Psoas muscle (tissue), 7 donors: ENCODE measurements at regions not wholly inside any gene's neighbourhood (a gene's known extent, or its start where the extent isn't known, plus 50 kb on each side); places are given as distances from the start of the nearest gene placed in this dataset.
"Not testable (repeated sequence)": the region's sequence is repeated elsewhere in the genome, so short reads cannot be mapped to it uniquely, and the experiment has no call there.

Experiments
- ATAC-seq, 4 donors: fragments of 200-7000 bp; cut with Tn5 transposase; one replicate each; pipeline ENCODE4 v1.9.1; 2020; ENCODE audit warnings: moderate library complexity in 3 of 4, mild to moderate bottlenecking in 2 of 4
- DNase-seq, 2 donors: peaks; one replicate each; pipeline ENCODE4 v3.0.0-alpha.2; 2020
- H3K27ac ChIP-seq: fragments of 200-600 bp; one replicate; pipeline ENCODE4 v1.8.0; 2022
- H3K27me3 ChIP-seq, 3 donors: fragments of 200-600 bp in 1 of 3; one replicate each; pipeline versions ENCODE4 v1.6.1 to v1.8.0; 2013 to 2022; ENCODE audit warnings: low read length in 2 of 3, mild to moderate bottlenecking in 2 of 3, moderate library complexity in 1 of 3; ENCODE audit not compliant: insufficient read depth in 3 of 3
- H3K36me3 ChIP-seq, 2 donors: fragments of 200-600 bp in 1 of 2; one replicate each; pipeline versions ENCODE4 v1.6.1 to v1.8.0; 2013 to 2022; ENCODE audit warnings: low read depth in 1 of 2, mild to moderate bottlenecking in 1 of 2, moderate library complexity in 1 of 2; ENCODE audit not compliant: insufficient read depth in 1 of 2
- H3K4me1 ChIP-seq: fragments of 200-600 bp; one replicate; pipeline ENCODE4 v1.8.0; 2022
- H3K4me3 ChIP-seq: fragments of 200-600 bp; one replicate; pipeline ENCODE4 v1.8.0; 2022; ENCODE audit warnings: mild to moderate bottlenecking
- H3K9me3 ChIP-seq: fragments of 200-600 bp; one replicate; pipeline ENCODE4 v1.8.0; 2022
- WGBS, 3 donors: extraction: QIAGEN DNeasy Blood & Tissue Kit; methylation state at CpG; one replicate each; pipeline versions ENCODE4 v1.1.6 to v1.1.7; 2013; 5-methylcytosine and 5-hydroxymethylcytosine counted together
- intact Hi-C, 2 donors: fragments of 100-400 bp; cut with DNase I; formaldehyde crosslinking; loops; one replicate each; pipeline versions ENCODE4 v1.11.0 to v1.14.2; 2022
- TF ChIP-seq, protein P1 (sequence below): fragments of 200-600 bp; IDR thresholded peaks from one replicate; pipeline ENCODE4 v1.8.0; 2022; ENCODE audit warnings: antibody characterized with exemption
- donor health status: healthy with polysubstance abuse.
- donor health status: DM: no; HTN: no; CAD: no; lungs with moderate emphysema.
- donor health status: Bipolar disorder and iron deficiency.
- donor health status: healthy.
- donor health status: DM: yes; HTN: yes; CAD: no.
- donor health status: DM: no; HTN: no; CAD: no.
- donor health status: DM: yes; HTN: yes; CAD: no.

DNA sequence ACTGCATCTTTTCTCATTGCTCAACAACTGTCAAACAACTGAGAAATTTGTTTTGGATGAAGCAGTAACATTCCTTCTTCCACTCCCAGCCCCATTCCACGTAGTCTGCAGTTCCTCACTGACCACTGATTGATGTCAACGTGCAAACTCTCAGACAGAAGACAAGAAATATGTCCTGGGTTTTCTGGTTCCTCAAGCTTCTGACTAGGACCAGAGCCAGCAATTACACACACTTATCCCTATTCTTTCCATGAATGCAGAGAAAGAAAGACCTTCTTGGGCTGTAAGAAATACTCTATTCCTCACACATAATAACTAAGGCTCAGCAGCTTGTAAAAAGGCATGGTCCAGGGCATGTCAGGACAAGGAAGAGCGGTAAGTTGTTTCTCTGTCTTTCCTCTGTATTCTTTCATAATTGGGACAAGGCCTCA is 790.1 kb upstream of the SLC35B3 start:
- WGBS, 3 donors = 13 to 30% (median 22%) methylated on average over 3 of the region's 3 CpGs
- Histone ChIP-seq H3K27me3 (no peaks in the 10 kb centered on the region), H3K27ac (no peak overlapping the region), H3K36me3 (no peaks in the 10 kb centered on the region), H3K4me1 (no peaks in the 10 kb centered on the region), H3K9me3 (no peaks in the 10 kb centered on the region), H3K4me3 (no peak overlapping the region)
- intact Hi-C loops = no loop called here
- DNase-seq = no peak
- TF ChIP-seq, protein P1, sequence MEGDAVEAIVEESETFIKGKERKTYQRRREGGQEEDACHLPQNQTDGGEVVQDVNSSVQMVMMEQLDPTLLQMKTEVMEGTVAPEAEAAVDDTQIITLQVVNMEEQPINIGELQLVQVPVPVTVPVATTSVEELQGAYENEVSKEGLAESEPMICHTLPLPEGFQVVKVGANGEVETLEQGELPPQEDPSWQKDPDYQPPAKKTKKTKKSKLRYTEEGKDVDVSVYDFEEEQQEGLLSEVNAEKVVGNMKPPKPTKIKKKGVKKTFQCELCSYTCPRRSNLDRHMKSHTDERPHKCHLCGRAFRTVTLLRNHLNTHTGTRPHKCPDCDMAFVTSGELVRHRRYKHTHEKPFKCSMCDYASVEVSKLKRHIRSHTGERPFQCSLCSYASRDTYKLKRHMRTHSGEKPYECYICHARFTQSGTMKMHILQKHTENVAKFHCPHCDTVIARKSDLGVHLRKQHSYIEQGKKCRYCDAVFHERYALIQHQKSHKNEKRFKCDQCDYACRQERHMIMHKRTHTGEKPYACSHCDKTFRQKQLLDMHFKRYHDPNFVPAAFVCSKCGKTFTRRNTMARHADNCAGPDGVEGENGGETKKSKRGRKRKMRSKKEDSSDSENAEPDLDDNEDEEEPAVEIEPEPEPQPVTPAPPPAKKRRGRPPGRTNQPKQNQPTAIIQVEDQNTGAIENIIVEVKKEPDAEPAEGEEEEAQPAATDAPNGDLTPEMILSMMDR = no peak
- ATAC-seq = no peak

DNA sequence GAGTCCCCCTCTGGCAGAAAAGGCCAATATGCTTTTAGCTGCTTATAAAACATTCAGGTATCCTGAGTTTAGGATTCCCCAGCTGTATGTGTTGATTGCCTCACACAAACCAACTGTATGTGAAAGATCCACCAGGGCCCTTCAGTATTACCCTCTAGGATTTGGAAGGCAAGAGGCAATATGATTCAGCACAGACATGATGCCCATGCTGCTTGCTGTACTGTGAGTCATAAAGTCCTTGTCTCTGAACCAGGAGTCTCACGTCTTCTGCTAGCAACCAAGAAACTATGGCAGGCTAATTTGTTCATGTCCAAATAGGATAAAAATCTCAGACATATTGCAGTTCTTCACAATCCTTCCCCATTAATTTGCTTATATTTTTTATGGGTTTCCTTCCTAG is 789.2 kb upstream of the SLC35B3 start:
- H3K4me1 ChIP-seq = no peaks in the 10 kb centered on the region
- intact Hi-C loops = no loop called here
- H3K27ac ChIP-seq = no peak overlapping the region
- no peak overlapping the region for H3K4me3 ChIP-seq
- no peak for ATAC-seq
- H3K27me3 ChIP-seq = no peaks in the 10 kb centered on the region
- H3K36me3 ChIP-seq = no peaks in the 10 kb centered on the region
- TF ChIP-seq, protein P1 = no peak
- WGBS, 3 donors = 69 to 89% (median 75%) methylated on average over 1 of the region's 1 CpG
- H3K9me3 ChIP-seq = no peaks in the 10 kb centered on the region
- DNase-seq = no peak

DNA sequence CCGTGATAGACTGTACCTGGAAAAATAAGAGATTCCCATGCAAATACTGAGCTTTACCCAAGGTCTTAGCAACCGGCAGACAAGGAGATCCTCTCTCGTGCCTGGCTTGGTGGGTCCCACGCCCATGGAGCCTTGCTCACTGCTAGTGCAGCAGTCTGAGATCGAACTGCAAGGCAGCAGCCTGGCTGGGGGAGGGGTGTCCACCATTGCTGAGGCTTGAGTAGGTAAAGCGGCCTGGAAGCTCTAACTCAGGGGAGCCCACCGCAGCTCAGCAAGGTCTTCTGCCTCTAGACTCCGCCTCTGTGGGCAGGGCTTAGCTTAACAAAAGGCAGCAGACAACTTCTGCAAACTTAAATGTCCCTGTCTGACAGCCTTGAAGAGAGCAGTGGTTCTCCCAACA is 778.4 kb upstream of the SLC35B3 start:
- H3K9me3 ChIP-seq, ATAC-seq, intact Hi-C loops, H3K4me1 ChIP-seq, H3K4me3 ChIP-seq, H3K36me3 ChIP-seq, H3K27ac ChIP-seq, H3K27me3 ChIP-seq, DNase-seq: not testable (repeated sequence)
- 82 to 89% (median 83%) methylated on average over 8 of the region's 8 CpGs for WGBS, 3 donors

DNA sequence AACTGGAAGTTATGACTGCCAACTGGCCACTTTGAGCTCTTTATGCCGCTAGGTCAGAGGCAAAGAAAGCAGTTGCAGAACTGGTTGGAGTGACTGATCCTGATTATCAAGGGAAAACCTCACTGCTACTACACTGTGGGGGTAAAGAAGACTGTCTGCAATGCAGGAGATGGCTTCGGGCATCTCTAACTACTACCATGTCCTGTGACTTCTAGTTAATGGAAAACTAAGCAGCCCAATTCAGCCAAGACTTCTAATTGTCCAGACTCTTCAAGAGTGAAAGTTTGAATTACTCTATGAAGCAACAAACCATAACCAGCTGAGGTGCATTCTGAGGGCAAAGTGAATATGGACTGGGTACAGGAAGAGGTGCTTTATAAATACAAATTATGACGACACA is 773.6 kb upstream of the SLC35B3 start:
- no peak for ATAC-seq
- no peaks in the 10 kb centered on the region for H3K36me3 ChIP-seq
- no peaks in the 10 kb centered on the region for H3K4me1 ChIP-seq
- intact Hi-C loops = no loop called here
- TF ChIP-seq, protein P1 = no peak
- no peaks in the 10 kb centered on the region for H3K9me3 ChIP-seq
- H3K27ac ChIP-seq = no peak overlapping the region
- WGBS, 3 donors = 88 to 89% (median 88%) methylated on average over 3 of the region's 3 CpGs
- no peak overlapping the region for H3K4me3 ChIP-seq
- no peaks in the 10 kb centered on the region for H3K27me3 ChIP-seq
- DNase-seq = no peak

DNA sequence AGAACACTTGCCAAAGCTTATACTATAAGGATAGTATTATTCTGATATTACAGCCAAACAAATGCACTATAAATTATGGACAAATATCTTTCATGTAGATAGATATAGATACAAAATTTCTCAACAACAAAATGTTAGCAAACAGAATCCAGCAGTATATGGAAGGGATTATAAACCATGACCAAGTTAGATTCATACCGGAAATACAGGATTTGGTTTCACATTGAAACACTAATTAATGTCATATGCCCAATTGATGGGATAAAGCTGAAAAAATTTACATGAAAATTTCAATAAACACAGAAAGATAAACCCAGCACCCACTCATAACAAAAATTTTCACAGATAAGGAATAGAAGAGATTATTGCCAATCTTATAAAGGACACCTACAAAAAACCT is 770.3 kb upstream of the SLC35B3 start:
- no peak overlapping the region for H3K4me3 ChIP-seq
- H3K9me3 ChIP-seq = no peaks in the 10 kb centered on the region
- DNase-seq (no peak), ATAC-seq (no peak)
- TF ChIP-seq, protein P1 = no peak
- no peaks in the 10 kb centered on the region for H3K36me3 ChIP-seq
- H3K27me3 ChIP-seq = no peaks in the 10 kb centered on the region
- intact Hi-C loops = no loop called here
- no peaks in the 10 kb centered on the region for H3K4me1 ChIP-seq
- 36 to 47% (median 43%) methylated on average over 1 of the region's 1 CpG for WGBS, 3 donors
- no peak overlapping the region for H3K27ac ChIP-seq
